Smooth muscle cell (in vitro differentiated cells): ENCODE measurements at regions not wholly inside any gene's neighbourhood (a gene's known extent, or its start where the extent isn't known, plus 50 kb on each side); places are given as distances from the start of the nearest gene placed in this dataset.

Source experiments
- DNase-seq: peaks from one replicate; lab custom pipeline; 2025; ENCODE audit not compliant: unreplicated experiment; lab: John Stamatoyannopoulos, UW
- H2AFZ ChIP-seq: fragments of 200-600 bp; sonication (generic); 2 replicates; pipeline ENCODE4 v1.6.0; 2016; ENCODE audit warnings: antibody characterized with exemption, low read depth, mild to moderate bottlenecking
- H3F3A ChIP-seq: fragments of 200-600 bp; sonication (generic); 2 replicates; pipeline ENCODE4 v1.6.0; 2017; ENCODE audit warnings: antibody characterized with exemption, low read depth
- H3K27ac ChIP-seq: fragments of 200-600 bp; sonication (generic); 2 replicates; pipeline ENCODE4 v1.5.1; 2016; ENCODE audit warnings: low read depth, mild to moderate bottlenecking
- H3K27me3 ChIP-seq: fragments of 200-600 bp; sonication (generic); 2 replicates; pipeline ENCODE4 v1.6.1; 2016; ENCODE audit warnings: low read depth, mild to moderate bottlenecking
- H3K36me3 ChIP-seq: fragments of 200-600 bp; sonication (generic); 2 replicates; pipeline ENCODE4 v1.5.1; 2016; ENCODE audit warnings: low read depth
- H3K4me1 ChIP-seq: fragments of 200-600 bp; sonication (generic); 2 replicates; pipeline ENCODE4 v1.5.1; 2016; ENCODE audit warnings: low read depth
- H3K4me2 ChIP-seq: fragments of 200-600 bp; sonication (generic); 2 replicates; pipeline ENCODE4 v1.6.0; 2016; ENCODE audit warnings: mild to moderate bottlenecking
- H3K4me3 ChIP-seq: fragments of 200-600 bp; sonication (generic); 2 replicates; pipeline ENCODE4 v1.5.1; 2016; ENCODE audit warnings: mild to moderate bottlenecking
- H3K79me2 ChIP-seq: fragments of 200-600 bp; sonication (generic); 2 replicates; pipeline ENCODE4 v1.6.0; 2016; ENCODE audit warnings: low read depth, mild to moderate bottlenecking
- H3K9ac ChIP-seq: fragments of 200-600 bp; sonication (generic); 2 replicates; pipeline ENCODE4 v1.6.0; 2016; ENCODE audit warnings: low read depth
- H3K9me3 ChIP-seq: fragments of 200-600 bp; sonication (generic); replicated peaks from 2 replicates; pipeline ENCODE4 v1.5.1; 2016; ENCODE audit warnings: low read depth
- H4K20me1 ChIP-seq: fragments of 200-600 bp; sonication (generic); 2 replicates; pipeline ENCODE4 v1.6.0; 2016; ENCODE audit warnings: low read depth
- WGBS: methylation state at CpG from one replicate; pipeline ENCODE4 v1.1.7; 2016; ENCODE audit warnings: low lambda C conversion rate; 5-methylcytosine and 5-hydroxymethylcytosine counted together
- TF ChIP-seq, protein P1 (sequence below): fragments of 200-600 bp; sonication (generic); IDR thresholded peaks from 2 replicates; pipeline ENCODE4 v1.5.1; 2017; ENCODE audit warnings: borderline replicate concordance, mild to moderate bottlenecking, antibody characterized with exemption; ENCODE audit not compliant: insufficient read depth, poor library complexity, severe bottlenecking

DNA sequence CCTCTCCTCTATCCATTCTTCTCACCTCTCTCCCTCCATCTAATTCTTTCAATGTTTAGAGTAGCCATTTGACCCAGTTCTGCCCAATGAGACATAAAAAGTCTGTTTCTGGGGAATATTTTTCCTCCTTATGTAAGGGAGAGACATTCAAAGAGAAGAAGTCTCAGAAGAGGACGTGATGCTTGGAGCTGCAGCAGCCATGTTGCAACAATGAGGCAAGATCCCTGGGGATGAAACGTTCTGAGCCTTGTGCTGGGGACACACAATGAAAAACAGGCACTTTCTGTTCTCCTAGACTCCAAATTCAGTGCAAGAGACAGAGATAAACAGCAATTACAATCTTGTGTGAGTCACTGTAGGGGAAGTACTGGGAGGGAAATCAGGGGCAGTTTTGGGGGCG, 130.8 kb downstream of the FOXL1 start:
- no peak overlapping the region for H2AFZ ChIP-seq
- no peaks in the 10 kb centered on the region for H3K36me3 ChIP-seq
- H3K79me2 ChIP-seq, result no peaks in the 10 kb centered on the region
- H3K4me3 ChIP-seq, result no peak overlapping the region
- no peaks in the 10 kb centered on the region for H3F3A ChIP-seq
- H3K27ac ChIP-seq, result no peak overlapping the region
- DNase-seq, result no peak
- no peaks in the 10 kb centered on the region for H3K4me1 ChIP-seq
- TF ChIP-seq, protein P1, sequence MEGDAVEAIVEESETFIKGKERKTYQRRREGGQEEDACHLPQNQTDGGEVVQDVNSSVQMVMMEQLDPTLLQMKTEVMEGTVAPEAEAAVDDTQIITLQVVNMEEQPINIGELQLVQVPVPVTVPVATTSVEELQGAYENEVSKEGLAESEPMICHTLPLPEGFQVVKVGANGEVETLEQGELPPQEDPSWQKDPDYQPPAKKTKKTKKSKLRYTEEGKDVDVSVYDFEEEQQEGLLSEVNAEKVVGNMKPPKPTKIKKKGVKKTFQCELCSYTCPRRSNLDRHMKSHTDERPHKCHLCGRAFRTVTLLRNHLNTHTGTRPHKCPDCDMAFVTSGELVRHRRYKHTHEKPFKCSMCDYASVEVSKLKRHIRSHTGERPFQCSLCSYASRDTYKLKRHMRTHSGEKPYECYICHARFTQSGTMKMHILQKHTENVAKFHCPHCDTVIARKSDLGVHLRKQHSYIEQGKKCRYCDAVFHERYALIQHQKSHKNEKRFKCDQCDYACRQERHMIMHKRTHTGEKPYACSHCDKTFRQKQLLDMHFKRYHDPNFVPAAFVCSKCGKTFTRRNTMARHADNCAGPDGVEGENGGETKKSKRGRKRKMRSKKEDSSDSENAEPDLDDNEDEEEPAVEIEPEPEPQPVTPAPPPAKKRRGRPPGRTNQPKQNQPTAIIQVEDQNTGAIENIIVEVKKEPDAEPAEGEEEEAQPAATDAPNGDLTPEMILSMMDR, result no peak
- H3K27me3 ChIP-seq, result no peaks in the 10 kb centered on the region
- no peak overlapping the region for H3K4me2 ChIP-seq
- no peaks in the 10 kb centered on the region for H4K20me1 ChIP-seq
- H3K9me3 ChIP-seq, result no peaks in the 10 kb centered on the region
- 84% methylated on average over 3 of the region's 3 CpGs for WGBS
- no peak overlapping the region for H3K9ac ChIP-seq

DNA sequence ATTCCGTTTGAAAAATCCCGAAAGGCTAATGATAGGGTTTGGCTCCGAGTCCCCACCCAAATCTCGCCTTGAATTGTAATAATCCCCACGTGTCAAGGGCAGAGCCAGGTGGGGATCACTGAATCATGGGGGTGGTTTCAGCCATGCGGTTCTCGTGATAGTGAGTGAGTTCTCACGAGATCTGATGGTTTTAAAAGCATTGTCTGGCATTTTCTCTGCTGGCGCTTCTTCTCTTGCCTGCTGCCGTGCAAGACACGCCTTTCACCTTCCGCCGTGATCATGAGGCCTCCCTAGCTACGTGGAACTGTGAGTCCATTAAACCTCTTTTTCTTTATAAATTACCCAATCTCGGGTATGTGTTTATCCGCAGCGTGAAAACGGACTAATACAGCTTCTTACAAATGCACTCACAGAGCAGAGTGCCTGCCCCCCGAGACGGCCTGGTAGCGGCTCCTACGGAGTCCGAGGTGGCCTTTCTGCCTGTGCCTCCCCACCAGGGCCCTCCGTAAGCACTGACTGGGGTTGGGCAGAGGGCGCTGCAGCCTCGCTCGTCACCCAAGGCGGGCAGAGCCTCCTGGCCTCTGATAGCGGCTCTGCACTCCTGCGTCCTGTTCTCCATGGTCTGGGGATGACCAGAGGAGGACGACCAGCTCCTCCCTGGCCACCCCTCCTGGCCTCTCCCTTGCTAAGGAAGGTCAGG, 131.7 kb downstream of the FOXL1 start:
- no peak overlapping the region for H3K4me3 ChIP-seq
- H3K27ac ChIP-seq, result no peak overlapping the region
- TF ChIP-seq, protein P1, result no peak
- no peak for DNase-seq
- no peaks in the 10 kb centered on the region for H3K9me3 ChIP-seq
- H3K4me2 ChIP-seq, result no peak overlapping the region
- no peaks in the 10 kb centered on the region for H3K79me2 ChIP-seq
- no peaks in the 10 kb centered on the region for H3K4me1 ChIP-seq
- no peaks in the 10 kb centered on the region for H3F3A ChIP-seq
- H3K9ac ChIP-seq, result no peak overlapping the region
- WGBS, result 89% methylated on average over 31 of the region's 31 CpGs
- H2AFZ ChIP-seq, result no peak overlapping the region
- no peaks in the 10 kb centered on the region for H4K20me1 ChIP-seq
- H3K27me3 ChIP-seq, result no peaks in the 10 kb centered on the region
- no peaks in the 10 kb centered on the region for H3K36me3 ChIP-seq

DNA sequence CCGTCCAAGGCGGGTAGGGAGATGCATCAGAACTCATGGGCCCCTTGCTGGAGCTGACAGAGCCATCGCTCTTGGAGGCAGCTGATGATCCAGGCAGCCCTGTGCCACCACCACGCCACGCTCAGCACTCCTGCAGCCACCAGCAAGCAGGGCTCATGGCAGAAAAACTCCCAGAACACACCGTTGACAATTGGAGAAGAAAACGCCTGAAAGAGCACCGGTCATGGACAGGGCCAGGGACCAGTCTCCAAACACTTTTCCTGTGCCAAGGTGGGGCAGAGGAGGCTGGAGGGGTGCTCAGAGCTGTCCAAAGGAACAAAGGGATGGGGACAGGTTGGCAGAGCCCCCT, 132.2 kb downstream of the FOXL1 start:
- no peak for DNase-seq
- Histone ChIP-seq H3K9ac (no peak overlapping the region), H3K9me3 (no peaks in the 10 kb centered on the region), H2AFZ (no peak overlapping the region), H3K27ac (no peak overlapping the region), H3K27me3 (no peaks in the 10 kb centered on the region), H3K79me2 (no peaks in the 10 kb centered on the region), H3K4me2 (no peak overlapping the region), H3K36me3 (no peaks in the 10 kb centered on the region), H3K4me1 (no peaks in the 10 kb centered on the region), H3F3A (no peaks in the 10 kb centered on the region), H4K20me1 (no peaks in the 10 kb centered on the region), H3K4me3 (no peak overlapping the region)
- WGBS, result 83% methylated on average over 8 of the region's 8 CpGs
- TF ChIP-seq, protein P1, result no peak
